HG03378 (cell line): ENCODE measurements at regions not wholly inside any gene's neighbourhood (a gene's known extent, or its start where the extent isn't known, plus 50 kb on each side); places are given as distances from the start of the nearest gene placed in this dataset.
"Not testable (repeated sequence)": the region's sequence is repeated elsewhere in the genome, so short reads cannot be mapped to it uniquely, and the experiment has no call there.

Experiments
- ATAC-seq: cut with Tn5 transposase; IDR thresholded peaks from one replicate; pipeline ENCODE4 v1.9.1; 2021; ENCODE audit warnings: mild to moderate bottlenecking, moderate library complexity; ENCODE audit not compliant: unreplicated experiment

DNA sequence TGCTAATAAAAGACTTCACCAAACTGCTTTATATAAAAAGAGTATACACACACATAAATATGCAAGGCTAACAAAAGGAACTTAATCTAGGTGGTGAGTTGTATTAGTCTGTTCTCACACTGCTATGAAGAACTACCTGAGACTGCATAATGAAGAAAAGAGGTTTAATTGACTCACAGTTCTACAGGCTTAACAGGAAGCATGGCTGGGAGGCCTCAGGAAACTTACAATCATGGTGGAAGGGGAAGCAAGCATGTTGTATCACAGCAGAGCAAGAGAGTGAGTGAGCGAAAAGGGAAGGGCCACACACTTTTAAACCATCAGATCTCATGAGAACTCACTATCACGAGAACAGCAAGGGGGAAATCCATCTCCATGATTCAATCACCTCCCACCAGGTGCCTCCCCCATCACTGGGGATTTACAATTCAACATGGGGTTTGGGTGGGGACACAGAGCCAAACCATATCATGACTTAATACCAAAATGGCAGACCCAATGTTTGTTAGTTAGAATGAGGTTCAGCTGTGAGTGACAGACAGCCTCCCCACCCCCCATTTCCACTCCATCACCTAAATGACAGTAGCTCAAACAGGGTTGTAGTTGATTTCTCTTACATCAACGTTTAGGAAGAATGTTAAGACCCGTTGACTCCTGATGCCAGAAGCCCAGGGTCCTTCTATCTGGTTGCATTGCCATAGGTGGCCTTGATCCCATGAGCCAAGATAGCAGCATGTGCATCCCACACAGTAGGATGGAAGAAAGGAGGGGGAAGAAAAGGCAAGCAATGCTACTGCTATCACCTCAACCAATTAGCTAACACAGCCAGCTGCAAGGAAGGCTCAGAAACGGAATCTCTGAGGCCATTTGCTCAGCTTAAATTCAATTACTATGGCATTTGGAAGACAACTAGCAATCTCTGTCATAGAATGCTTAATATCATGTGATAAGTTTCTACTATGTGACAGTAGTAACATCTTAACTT, 77.0 kb downstream of the CCDC71L start:
- no peak for ATAC-seq

- ATAC-seq = no peak
Measured at GRCh38 chr7:106583100-106583499, 77.9 kb downstream of the CCDC71L start.

GRCh38 chr7:106582365-106582764, 78.6 kb downstream of the CCDC71L start:
- ATAC-seq = no peak

DNA sequence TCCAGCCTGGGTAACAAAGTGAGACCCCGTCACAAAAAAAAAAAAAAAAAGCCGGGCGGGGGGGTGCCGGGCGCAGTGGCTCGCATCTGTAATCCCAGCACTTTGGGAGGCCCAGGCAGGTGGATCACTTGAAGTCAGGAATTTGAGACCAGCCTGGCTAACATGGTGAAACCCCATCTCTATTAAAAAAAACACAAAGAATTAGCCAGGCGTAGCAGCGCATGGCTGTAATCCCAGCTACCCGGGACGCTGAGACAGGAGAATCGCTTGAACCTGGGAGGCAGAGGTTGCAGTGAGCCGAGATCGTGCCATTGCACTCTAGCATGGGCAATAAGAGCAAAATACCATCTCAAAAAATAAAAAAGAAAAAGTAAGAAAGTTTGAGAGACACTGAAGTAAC, 81.9 kb downstream of the CCDC71L start:
- ATAC-seq = not testable (repeated sequence)

DNA sequence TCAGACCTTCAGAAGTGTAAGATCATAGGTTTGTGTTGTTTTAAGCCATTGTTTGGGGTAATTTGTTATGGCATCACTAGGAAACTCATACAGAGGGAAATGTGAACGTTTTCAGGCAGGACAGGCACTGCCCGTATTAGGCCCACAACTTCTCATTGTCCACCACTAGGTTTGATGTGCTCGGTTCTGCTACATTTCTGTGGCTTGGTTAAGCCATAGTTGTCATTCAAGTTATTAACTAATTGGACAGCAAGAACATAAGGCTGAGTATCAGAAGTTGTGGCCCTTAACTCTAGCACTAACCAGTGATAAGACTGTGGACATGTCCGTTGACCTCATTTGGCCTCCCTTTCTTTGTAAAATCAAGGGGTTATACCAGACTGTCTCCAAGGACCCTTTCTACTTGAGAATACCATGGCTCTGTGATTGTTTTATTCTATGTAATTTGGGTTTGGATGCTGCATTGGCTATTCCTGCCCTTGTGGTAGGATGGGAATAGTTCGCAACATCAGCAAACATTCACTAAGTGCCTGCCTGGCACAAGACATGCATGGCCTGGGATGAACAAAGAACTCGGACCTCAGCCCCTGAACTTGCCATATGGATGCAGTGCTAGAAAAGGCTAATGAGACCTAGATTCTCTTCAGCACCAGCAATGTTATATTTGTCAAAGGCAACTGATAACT, 85.7 kb downstream of the CCDC71L start:
- no peak for ATAC-seq

- no peak for ATAC-seq
Measured at GRCh38 chr7:106573738-106574137, 87.2 kb downstream of the CCDC71L start.

DNA sequence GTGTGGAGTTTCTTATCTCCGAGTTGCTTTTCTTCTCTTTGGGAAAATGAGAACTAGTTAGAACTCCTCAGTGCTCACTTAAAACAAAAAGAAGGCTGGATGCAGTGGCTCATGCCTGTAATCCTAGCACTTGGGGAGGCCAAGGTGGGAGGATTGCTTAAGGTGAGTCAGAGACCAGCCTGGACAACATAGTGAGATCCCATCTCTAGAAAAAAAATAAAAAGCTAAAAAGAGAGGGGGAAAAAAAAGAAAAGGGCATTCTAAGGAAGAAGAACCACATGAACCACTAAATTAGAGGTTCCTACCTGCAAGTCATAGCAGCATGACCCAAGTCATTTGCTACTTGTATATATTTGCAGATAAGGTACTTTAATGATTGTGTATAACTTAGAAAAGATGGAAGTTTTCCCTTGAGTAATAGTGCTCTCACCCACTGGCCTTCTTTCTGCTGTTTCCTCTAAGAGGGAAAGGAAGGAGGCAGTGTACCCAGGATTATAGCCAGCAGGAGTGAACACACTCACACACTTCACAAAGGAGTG, 87.8 kb downstream of the CCDC71L start:
- no peak for ATAC-seq

DNA sequence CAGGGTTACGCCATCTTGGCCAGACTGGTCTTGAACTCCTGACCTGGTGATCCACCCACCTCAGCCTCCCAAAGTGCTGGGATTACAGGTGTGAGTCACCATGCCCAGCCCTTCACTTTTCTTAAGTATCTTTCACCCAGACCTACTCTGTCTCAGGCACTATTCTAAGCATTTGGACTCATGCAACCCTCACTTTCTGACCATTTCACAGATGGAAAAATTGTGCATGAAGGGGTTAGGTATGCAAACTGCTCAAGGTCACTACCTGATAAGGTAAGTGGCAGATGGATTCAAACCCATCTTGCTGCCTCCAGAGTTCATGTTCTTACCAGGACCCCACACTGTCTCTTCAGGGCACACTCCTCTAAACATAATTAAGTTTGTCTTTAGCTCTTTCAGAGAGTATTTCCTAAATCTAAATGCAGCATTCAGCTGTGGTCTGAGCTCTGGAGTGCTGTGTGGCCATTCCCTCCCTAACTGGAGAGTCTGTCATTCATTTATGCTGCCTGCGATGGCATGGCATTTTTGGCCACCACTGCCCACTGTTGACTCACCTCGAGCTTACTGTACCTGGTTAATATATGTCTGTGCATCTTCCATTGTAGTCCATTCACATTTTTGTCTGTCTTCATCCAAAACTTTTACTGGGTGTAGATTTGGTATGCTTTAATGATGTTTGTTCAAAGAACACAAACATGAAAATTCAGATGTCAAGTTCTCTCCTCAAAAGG, 88.4 kb downstream of the CCDC71L start:
- no peak for ATAC-seq

DNA sequence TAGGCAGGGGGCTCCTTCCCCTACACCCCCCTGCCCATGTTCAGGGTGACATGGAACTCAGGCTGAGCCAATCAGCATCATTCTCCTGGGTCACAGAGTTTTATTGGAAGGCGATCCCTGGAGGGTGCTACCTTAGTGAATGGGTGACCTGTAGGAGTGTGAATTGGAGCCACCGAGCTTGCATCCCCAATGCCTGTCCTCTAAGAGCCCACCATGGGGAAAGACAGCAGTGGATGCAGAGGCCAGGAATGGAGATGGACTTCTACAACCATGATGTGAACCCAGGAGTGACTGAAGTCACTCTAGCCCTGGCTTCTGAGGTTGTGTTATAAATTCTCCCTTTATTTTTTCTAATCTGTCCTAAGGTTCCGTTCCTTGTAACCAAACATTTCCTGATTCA, 89.4 kb downstream of the CCDC71L start:
- ATAC-seq = no peak

DNA sequence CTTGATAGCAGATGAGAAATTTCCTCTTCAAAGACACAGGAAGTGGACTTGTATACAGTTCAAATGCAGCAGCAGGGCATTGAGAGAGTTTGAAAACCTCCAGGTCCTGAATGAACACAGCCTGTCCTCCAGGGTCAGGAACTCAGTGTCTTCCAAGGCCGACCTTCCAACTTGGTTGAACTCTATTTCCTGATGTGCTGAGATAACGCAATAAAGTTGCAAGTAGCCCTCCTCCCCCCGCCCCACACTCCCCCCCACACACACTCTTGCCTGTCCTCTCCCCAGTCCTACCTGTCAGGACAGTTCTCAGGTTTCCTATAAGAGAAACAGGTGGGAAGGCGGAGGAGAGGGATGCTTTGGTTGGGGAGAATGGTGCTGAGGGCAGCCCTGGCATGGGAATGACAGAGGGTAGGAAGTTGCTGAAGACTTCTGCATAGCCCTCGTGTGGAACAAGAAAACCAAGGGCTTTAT, 90.0 kb downstream of the CCDC71L start:
- ATAC-seq = no peak

GRCh38 chr7:106570146-106570545, 90.8 kb downstream of the CCDC71L start:
- no peak for ATAC-seq

DNA sequence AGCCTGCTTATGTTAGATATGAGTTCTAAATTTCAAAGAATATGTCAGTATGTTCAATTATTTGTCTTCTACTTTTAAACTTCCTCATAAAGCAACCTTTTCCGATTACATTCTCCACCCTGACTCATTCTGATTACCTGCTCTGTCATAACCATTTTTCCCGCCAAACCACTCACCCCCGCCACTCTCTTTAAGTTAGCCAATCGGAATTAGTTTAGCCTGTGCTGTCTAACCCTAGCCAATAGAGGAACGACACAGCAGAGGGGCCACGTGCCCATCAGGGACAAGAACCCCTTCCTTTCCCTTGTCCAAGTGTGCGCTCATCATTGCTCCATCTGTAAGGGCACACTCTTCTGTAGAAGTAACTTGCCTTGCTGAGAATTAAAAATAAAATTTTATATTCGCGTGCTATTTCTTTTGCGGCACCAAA, 91.4 kb downstream of the CCDC71L start:
- no peak for ATAC-seq

- no peak for ATAC-seq
Measured at GRCh38 chr7:106568680-106569499, 92.1 kb downstream of the CCDC71L start.

DNA sequence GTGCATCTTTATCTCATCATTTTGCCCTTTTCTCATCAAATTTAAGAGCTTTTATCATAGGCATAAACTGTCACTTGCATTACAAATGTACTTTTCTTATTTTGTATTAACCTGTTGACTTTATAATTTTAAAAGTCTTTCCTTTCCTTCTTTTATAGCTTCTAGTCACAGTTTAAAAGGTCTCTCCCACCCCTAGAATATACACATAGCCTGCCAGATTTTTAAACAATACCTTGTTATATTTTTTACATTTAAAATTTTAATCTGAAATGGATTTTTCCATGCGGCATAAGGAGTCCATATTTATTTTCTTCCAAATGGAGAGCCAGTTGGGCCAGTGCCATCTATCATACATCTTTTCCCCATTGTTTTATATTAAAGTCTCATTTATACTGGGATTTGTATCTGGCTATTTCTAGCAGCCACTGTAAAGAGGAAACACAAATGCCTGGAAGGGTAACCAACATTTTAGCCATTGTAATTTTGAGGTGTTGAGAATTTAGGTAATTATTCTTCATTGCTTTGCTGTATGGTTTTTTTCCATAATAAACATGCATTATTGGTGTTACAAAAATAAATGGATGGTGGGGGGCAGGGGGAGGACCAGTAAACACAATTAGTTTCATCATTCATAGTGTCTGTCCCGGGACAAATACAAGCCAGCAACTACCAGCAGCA, 92.8 kb downstream of the CCDC71L start:
- no peak for ATAC-seq

DNA sequence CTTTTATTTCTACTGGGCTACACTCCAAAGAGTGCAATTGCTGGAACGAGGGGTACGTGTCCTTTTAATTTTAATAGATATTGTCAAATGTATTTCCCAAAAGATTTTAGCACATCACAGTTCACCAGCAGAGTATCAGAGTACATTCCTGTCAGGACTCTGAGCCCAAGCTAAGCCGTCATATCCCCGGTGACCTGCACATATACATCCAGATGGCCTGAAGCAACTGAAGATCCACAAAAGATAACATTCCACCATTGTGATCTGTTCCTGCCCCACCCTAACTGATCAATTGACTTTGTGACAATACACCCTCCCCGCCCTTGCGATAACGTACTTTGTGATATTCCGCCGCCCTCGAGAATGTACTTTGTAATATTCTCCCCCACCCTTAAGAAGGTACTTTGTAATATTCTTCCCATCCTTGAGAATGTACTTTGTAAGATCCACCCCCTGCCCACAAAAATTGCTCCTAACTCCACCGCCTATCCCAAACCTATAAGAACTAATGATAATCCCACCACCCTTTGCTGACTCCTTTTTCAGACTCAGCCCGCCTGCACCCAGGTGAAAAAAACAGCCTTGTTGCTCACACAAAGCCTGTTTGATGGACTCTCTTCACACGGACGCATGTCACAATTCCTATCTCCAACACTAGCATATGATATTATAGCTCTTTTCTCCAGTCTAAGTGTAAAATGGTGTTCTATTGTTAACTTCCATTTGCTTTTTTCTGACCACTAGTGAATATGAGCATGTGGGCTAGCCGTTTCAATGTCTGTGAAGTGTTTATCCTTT, 93.6 kb downstream of the CCDC71L start:
- ATAC-seq = not testable (repeated sequence)

DNA sequence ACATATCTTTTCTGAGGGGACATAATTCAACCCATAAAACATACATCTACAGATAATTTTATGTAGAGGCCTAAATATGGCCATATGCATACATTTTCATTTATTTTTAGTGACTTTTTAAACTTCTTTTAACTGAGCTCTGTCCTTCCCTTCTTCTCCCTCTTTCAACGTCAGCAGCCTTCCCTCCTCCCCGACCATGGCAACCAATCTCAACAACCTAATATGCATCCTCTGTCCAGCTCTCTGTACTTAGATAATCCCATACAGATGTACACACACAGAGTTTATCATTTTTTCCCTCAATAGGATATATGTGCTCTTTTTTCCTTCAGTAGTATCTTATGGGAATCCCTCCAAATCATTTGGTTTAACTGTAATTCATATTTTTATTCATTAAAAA, 94.3 kb downstream of the CCDC71L start:
- no peak for ATAC-seq

DNA sequence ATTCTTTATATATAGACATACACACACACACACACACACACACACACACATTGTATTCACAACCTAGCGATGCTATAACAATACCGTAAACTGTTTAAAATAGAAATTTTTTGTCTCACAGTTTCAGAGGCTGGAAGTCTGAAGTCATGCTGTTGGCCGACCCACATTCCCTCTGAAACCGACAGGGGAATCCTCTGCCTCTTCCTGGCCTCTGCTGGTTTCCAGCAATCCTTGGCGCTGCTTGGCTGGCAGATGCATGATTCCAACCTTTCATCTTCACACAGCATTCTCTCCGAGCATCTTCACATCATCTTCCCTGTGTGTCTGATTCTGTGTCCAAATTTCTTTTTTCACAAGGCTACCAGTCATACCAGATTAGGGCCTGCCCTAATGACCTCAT, 94.8 kb downstream of the CCDC71L start:
- ATAC-seq = no peak

DNA sequence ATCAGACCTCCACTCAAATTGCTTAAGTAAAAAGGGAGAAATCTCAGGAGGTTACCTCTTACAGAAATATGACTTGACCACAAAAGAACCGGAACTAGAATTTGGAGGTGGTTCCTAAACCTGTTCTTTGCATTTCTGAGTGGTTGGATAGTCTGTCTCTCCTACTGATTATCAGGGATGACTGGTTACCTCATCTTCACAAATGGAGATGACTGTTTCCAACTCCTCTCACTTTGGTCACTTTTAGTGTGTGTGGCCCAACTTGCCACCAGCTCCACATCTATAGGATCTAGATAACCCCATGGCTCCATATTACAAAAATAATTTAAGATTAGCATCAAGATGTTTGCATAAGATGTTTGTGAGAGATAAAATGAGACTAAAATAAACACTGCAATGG, 95.5 kb downstream of the CCDC71L start:
- ATAC-seq = no peak
